Thymus (tissue), 11 donors: ENCODE measurements at regions not wholly inside any gene's neighbourhood (a gene's known extent, or its start where the extent isn't known, plus 50 kb on each side); places are given as distances from the start of the nearest gene placed in this dataset.
A peak's percentile ranks its signal among the peaks of the same experiment; 100 is the strongest.

Source experiments
- DNase-seq, 9 donors: peaks; one replicate each; pipeline ENCODE4 v3.0.0-alpha.2; 2013; ENCODE audit warnings: low spot score in 9 of 9, low read depth in 6 of 9, missing footprints in 1 of 9
- H3K27ac ChIP-seq, 2 donors: one replicate each; pipeline ENCODE4 v1.5.1; 2013; ENCODE audit warnings: control low read depth in 1 of 2, low read depth in 1 of 2, low read length in 1 of 2, mild to moderate bottlenecking in 1 of 2, moderate library complexity in 1 of 2
- H3K27me3 ChIP-seq, 2 donors: one replicate each; pipeline ENCODE4 v1.5.1; 2013; ENCODE audit warnings: low read length in 1 of 2; ENCODE audit not compliant: control insufficient read depth in 2 of 2, insufficient read depth in 1 of 2
- H3K36me3 ChIP-seq, 2 donors: one replicate each; pipeline ENCODE4 v1.5.1; 2013; ENCODE audit warnings: low read length in 1 of 2, mild to moderate bottlenecking in 1 of 2, moderate library complexity in 1 of 2; ENCODE audit not compliant: control insufficient read depth in 2 of 2, insufficient read depth in 2 of 2
- H3K4me1 ChIP-seq, 2 donors: one replicate each; pipeline ENCODE4 v1.5.1; 2013; ENCODE audit warnings: low read length in 2 of 2; ENCODE audit not compliant: control insufficient read depth in 2 of 2, insufficient read depth in 2 of 2
- H3K4me3 ChIP-seq, 2 donors: one replicate each; pipeline ENCODE4 v1.5.1; 2013; ENCODE audit warnings: low read length in 2 of 2, control low read depth in 1 of 2, mild to moderate bottlenecking in 1 of 2
- H3K9me3 ChIP-seq, 2 donors: one replicate each; pipeline ENCODE4 v1.5.1; 2013; ENCODE audit warnings: low read length in 1 of 2, mild to moderate bottlenecking in 1 of 2; ENCODE audit not compliant: control insufficient read depth in 2 of 2, insufficient read depth in 1 of 2
- WGBS: extraction: QIAGEN DNeasy Blood & Tissue Kit; methylation state at CpG from one replicate; pipeline ENCODE4 v1.1.7; 2013; 5-methylcytosine and 5-hydroxymethylcytosine counted together
- donor health status: healthy.

DNA sequence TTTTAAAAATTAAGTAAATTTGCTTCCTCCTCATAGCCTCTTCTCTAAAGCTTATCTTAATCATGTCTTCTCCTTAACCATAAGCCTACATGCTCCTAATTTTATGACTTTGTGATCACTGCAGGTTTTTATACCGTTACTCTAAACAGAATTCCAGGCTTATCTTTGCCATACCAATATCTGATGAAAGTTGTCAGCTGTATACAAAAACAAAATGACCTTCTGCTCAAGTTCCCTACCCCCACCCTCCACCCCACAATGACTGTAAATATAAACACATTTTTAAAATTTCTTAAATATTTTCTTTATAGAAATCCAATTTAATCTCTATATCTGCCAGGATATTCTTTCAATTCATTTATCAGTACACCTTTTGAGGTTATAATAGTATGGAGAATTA is 60.5 kb upstream of the SGK1 start:
- 94% methylated on average over 1 of the region's 1 CpG for WGBS
- H3K36me3 ChIP-seq, result no peaks in the 10 kb centered on the region
- no peak overlapping the region for H3K4me3 ChIP-seq
- no peak for DNase-seq
- H3K4me1 ChIP-seq, result peaks cover 4 to 12% of the 10 kb centered on the region in 2 donors
- no peaks in the 10 kb centered on the region for H3K9me3 ChIP-seq
- H3K27ac ChIP-seq, result no peak overlapping the region
- no peaks in the 10 kb centered on the region for H3K27me3 ChIP-seq

DNA sequence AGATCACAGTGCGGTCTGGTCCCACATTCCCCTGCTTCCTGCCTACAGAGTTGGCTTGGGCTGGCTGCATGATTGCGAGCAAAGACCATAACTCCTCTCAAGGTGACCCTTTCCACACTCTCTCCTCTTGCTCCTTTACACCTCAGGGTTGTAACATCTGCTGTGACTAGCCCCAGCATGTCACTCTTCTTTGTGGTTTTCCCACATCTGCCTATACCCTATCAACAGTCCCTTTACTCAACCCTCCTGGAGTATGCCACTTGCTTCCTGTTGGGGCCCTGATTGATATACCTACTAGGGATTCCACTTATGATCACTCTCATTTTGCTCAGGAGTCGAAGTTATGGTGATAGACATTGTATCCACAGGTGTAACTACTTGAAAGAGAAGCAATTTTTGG is 58.9 kb upstream of the SGK1 start:
- no peak overlapping the region for H3K27ac ChIP-seq
- DNase-seq, result peak in 1 of 9 donors; percentile 29
- H3K9me3 ChIP-seq, result no peaks in the 10 kb centered on the region
- H3K4me1 ChIP-seq, result peaks cover 7 to 19% of the 10 kb centered on the region in 2 donors
- WGBS, result 80% methylated on average over 3 of the region's 3 CpGs
- H3K27me3 ChIP-seq, result no peaks in the 10 kb centered on the region
- no peak overlapping the region for H3K4me3 ChIP-seq
- no peaks in the 10 kb centered on the region for H3K36me3 ChIP-seq

DNA sequence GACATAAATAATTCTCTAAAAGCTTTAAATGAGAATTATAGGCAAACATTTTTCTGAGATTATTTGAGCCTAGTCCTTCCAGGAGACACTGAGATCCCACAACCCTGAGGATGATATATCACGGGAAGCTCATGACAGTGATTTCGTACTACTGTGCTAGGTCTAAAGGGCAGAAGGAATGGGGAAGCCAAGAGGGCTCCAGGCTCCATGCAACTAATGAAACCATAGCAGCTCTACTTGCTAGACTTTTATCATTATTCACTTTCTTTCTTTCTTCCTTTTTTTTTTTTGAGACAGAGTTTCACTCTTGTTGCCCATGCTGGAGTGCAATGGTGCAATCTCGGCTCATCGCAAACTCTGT is 57.3 kb upstream of the SGK1 start:
- Histone ChIP-seq H3K4me1 (peaks cover 7 to 22% of the 10 kb centered on the region in 2 donors), H3K27me3 (no peaks in the 10 kb centered on the region), H3K36me3 (no peaks in the 10 kb centered on the region), H3K27ac (no peak overlapping the region), H3K4me3 (no peak overlapping the region), H3K9me3 (no peaks in the 10 kb centered on the region)
- no peak for DNase-seq
- 98% methylated on average over 4 of the region's 4 CpGs for WGBS

DNA sequence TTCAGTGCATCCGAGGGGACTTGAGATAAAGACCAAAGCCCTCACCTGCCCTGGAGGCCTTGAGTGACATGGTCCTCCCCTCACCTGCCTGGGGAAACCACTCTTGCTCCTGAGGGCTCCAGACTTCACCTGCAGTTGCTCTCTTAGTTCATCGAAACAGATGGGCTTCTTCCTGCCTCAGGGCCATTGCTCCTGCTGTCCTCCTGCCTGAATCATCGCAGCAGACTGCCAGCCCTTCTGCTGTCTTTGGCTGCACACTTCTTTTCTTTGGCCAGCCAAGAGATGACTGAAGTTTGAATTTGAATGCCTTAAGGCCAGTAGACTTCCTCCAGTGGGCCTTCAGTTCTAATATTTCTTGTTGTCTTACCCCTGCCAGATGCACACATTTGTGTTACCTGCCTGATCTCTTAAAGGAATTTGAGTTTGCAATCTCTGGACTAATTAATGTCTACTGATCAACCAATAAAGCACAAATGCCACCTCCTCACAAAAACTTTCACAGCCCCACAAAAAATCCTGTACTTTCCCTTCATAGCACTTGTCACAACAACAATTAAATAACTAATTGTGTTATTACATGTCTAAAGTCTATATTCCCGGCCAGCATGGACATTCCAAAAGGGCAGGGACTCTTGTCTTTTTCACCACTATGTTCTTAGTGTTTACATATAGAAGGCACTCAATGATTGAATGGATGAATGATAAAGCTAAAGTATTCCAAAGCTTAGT is 56.7 kb upstream of the SGK1 start:
- no peaks in the 10 kb centered on the region for H3K36me3 ChIP-seq
- no peaks in the 10 kb centered on the region for H3K27me3 ChIP-seq
- H3K27ac ChIP-seq, result no peak overlapping the region
- 96% methylated on average over 4 of the region's 4 CpGs for WGBS
- peaks cover 7 to 22% of the 10 kb centered on the region in 2 donors for H3K4me1 ChIP-seq
- H3K4me3 ChIP-seq, result no peak overlapping the region
- no peak for DNase-seq
- H3K9me3 ChIP-seq, result no peaks in the 10 kb centered on the region

DNA sequence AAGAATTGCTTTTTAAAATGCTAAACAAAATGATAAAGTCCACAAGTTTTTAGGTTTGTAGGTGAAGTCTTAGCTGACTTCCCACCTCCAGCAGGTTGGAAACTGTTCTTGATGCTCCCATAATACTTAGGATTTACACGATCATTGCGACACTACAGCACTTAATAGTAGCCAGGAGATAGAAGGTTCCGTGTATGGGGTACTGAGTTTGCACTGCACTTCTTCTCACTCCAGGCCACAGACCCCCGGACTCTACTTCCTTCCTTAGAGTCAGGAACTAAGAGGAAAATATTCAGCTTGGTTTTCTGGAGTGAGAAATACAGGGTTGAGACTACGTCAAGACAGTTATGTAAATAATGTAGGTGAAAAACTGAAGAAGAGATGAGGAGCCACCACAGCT is 56.1 kb upstream of the SGK1 start:
- WGBS, result 74% methylated on average over 5 of the region's 5 CpGs
- H3K27ac ChIP-seq, result no peak overlapping the region
- no peak for DNase-seq
- H3K4me1 ChIP-seq, result peaks cover 7 to 20% of the 10 kb centered on the region in 2 donors
- no peaks in the 10 kb centered on the region for H3K9me3 ChIP-seq
- H3K36me3 ChIP-seq, result no peaks in the 10 kb centered on the region
- H3K4me3 ChIP-seq, result no peak overlapping the region
- no peaks in the 10 kb centered on the region for H3K27me3 ChIP-seq

DNA sequence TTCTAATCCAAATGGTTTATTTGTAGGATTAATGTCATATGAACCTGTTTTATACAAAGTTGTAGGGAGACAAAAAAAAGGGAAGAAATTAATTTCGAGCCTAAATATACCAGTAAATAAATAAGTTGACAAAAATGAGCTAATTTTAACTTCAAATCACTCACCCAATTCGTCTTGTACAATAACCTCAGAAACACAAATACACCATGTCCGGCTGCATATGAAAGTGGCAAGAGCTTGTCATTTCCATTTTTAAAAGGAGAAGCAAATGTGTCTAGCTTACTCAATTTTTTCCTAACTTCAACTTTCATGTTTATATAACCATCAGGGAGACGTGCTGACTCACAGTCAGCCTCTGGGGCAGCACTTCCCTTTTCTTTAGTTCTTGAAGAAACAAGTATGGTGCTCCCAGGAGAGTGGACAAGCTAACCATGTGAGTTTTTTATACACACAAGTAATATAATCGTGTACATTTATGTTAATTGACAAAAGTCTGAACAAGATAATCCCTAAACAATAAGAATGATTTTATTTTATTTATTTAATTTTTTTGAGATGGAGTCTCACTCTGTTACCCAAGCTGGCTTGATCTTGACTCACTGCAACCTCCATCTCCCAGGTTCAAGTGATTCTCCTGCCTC is 55.5 kb upstream of the SGK1 start:
- Histone ChIP-seq H3K9me3 (no peaks in the 10 kb centered on the region), H3K4me3 (no peak overlapping the region), H3K36me3 (no peaks in the 10 kb centered on the region), H3K27ac (no peak overlapping the region), H3K27me3 (no peaks in the 10 kb centered on the region), H3K4me1 (peaks cover 7 to 17% of the 10 kb centered on the region in 2 donors)
- WGBS, result 21% methylated on average over 5 of the region's 5 CpGs
- DNase-seq, result peak in 1 of 9 donors; percentile 44

DNA sequence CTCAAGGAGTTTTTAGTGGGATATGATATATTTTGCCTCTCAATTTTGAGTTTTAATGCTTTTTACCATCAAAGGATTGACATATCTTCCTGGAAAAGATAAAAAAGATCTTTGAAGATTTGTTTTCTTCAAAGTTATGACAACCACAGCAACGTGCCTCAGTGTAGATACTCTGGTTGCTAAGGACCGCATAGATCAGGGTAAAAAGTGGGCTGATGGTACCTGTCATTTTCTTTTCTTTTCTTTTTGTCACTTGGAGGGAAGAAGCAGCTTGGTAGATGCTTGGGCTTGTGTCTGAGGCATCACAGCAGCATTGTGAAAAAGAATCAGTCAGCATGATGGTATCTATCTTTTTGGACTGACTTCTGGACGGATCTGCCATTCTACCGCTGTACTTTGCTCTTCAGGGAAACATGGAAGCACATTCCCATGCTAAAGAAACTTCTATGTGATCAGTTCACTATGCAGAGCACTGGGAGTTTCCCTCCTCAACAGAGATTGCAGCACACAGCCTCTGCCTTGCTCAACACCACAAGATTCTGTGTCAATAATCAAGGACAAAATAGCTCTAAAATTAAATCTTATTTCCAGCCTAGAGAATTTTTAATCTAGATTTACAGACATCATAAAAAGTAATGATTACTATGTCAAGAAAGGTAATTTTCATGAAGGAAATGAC is 54.8 kb upstream of the SGK1 start:
- Histone ChIP-seq H3K4me3 (no peak overlapping the region), H3K27me3 (no peaks in the 10 kb centered on the region), H3K36me3 (no peaks in the 10 kb centered on the region), H3K27ac (peak overlapping the region in 1 of 2 donors; percentile 23), H3K4me1 (peaks cover 7 to 17% of the 10 kb centered on the region in 2 donors), H3K9me3 (no peaks in the 10 kb centered on the region)
- DNase-seq, result peak in 1 of 9 donors; percentile 50
- WGBS, result 58% methylated on average over 4 of the region's 4 CpGs

DNA sequence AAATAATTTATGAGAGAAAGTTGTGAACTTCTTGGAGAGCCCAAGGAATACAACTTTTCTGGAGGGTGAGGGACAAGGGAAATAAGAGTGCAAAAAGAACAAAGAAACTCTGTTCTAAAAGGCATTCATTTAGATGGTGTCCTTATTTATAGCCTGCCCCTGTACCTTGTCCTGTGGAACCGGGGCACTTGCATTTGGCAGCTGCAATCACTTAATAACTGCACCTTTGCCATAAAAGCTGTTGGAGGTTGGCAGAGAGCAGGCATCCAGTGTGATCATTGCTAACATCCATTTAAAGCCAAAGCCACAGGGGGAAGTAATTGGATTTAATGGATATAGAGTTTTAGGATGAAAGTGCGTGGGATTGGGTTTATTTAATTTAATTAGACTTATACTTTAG is 50.8 kb upstream of the SGK1 start:
- peaks cover 3 to 10% of the 10 kb centered on the region in 2 donors for H3K4me1 ChIP-seq
- no peak overlapping the region for H3K27ac ChIP-seq
- H3K27me3 ChIP-seq, result no peaks in the 10 kb centered on the region
- no peak for DNase-seq
- H3K9me3 ChIP-seq, result no peaks in the 10 kb centered on the region
- WGBS, result 97% methylated on average over 2 of the region's 2 CpGs
- H3K36me3 ChIP-seq, result no peaks in the 10 kb centered on the region
- H3K4me3 ChIP-seq, result no peak overlapping the region
